SK-N-SH (cell line): ENCODE measurements at regions not wholly inside any gene's neighbourhood (a gene's known extent, or its start where the extent isn't known, plus 50 kb on each side); places are given as distances from the start of the nearest gene placed in this dataset.

Experiments used
- EZH2phosphoT487 ChIP-seq: fragments of 200-600 bp; sonication (generic); IDR thresholded peaks from 2 replicates; pipeline ENCODE4 v1.6.1; 2017; ENCODE audit warnings: low read depth, mixed run types, mild to moderate bottlenecking, antibody characterized with exemption, moderate library complexity, borderline replicate concordance
- FOSL2 ChIP-seq: IDR thresholded peaks from 2 replicates; pipeline ENCODE4 v1.4.0; 2012; ENCODE audit warnings: low read depth, mild to moderate bottlenecking, moderate library complexity, borderline replicate concordance
- GABPA ChIP-seq: IDR thresholded peaks from 2 replicates; pipeline ENCODE4 v1.4.0; 2012; ENCODE audit warnings: low read depth, mild to moderate bottlenecking
- RAD21 ChIP-seq: IDR thresholded peaks from 2 replicates; pipeline ENCODE4 v1.6.1; 2012; ENCODE audit warnings: mild to moderate bottlenecking, low read length
- SMC3 ChIP-seq: IDR thresholded peaks from 2 replicates; pipeline ENCODE4 v1.6.1; 2012; ENCODE audit warnings: low read depth, low read length, improper control_type of control experiment
- TEAD4 ChIP-seq: IDR thresholded peaks from 2 replicates; pipeline ENCODE4 v1.4.0; 2012; ENCODE audit warnings: mild to moderate bottlenecking, borderline replicate concordance; ENCODE audit not compliant: insufficient read depth
- TF ChIP-seq, protein P1 (sequence below): fragments of 200-600 bp; sonication (generic); IDR thresholded peaks from 2 replicates; pipeline ENCODE4 v1.6.1; 2017; ENCODE audit warnings: antibody characterized with exemption, mild to moderate bottlenecking, moderate library complexity

DNA sequence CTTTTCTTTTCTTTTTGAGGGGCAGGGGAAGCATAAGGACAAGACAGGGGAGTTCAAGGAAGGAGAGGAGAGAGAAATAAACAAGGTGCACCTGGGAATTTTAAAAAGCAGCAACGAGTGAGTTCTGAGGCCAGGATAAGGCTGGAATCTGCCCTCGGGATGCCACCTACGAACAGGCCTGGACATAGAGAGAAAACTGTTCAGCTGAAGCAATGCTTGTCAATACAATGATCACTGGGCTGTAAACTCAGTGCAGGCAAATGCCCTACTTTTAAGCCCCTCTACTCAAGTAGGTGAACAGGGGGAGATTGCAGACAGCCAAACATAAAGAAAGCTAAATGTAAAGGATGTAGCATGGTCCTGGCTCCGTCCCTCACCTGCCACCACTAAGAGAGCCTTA, 330.5 kb downstream of the ETAA1 start:
- TF ChIP-seq TEAD4 (no peak), FOSL2 (no peak), GABPA (no peak), SMC3 (no peak), RAD21 (no peak), EZH2phosphoT487 (no peak)
- TF ChIP-seq, protein P1, sequence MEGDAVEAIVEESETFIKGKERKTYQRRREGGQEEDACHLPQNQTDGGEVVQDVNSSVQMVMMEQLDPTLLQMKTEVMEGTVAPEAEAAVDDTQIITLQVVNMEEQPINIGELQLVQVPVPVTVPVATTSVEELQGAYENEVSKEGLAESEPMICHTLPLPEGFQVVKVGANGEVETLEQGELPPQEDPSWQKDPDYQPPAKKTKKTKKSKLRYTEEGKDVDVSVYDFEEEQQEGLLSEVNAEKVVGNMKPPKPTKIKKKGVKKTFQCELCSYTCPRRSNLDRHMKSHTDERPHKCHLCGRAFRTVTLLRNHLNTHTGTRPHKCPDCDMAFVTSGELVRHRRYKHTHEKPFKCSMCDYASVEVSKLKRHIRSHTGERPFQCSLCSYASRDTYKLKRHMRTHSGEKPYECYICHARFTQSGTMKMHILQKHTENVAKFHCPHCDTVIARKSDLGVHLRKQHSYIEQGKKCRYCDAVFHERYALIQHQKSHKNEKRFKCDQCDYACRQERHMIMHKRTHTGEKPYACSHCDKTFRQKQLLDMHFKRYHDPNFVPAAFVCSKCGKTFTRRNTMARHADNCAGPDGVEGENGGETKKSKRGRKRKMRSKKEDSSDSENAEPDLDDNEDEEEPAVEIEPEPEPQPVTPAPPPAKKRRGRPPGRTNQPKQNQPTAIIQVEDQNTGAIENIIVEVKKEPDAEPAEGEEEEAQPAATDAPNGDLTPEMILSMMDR, result no peak
